HG03457 (cell line): ENCODE measurements at regions not wholly inside any gene's neighbourhood (a gene's known extent, or its start where the extent isn't known, plus 50 kb on each side); places are given as distances from the start of the nearest gene placed in this dataset.
"Not testable (repeated sequence)": the region's sequence is repeated elsewhere in the genome, so short reads cannot be mapped to it uniquely, and the experiment has no call there.

Source experiments
- ATAC-seq: cut with Tn5 transposase; IDR thresholded peaks from one replicate; pipeline ENCODE4 v1.9.1; 2021; ENCODE audit warnings: moderate number of reproducible peaks; ENCODE audit not compliant: unreplicated experiment

DNA sequence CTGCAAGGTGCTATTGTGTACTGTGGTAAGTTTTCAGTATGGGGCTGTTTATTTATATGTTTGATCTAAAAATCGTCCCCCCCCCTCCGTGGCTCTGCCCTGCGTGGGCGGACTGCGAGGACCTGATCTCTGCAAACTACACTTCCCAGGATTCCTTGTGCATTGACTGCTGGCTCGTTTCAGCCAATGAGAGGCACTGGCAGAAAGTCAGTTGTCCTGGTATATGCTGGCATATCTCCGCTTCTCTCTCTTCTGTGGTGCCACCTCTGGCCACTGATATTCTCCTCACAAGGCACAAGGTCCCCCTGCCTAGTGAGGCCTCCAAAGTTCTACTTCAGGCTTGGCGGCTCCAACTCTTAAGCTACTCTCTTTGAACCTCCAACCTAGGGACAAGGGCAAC is 168.8 kb upstream of the ZFP42 start:
- ATAC-seq: no peak

DNA sequence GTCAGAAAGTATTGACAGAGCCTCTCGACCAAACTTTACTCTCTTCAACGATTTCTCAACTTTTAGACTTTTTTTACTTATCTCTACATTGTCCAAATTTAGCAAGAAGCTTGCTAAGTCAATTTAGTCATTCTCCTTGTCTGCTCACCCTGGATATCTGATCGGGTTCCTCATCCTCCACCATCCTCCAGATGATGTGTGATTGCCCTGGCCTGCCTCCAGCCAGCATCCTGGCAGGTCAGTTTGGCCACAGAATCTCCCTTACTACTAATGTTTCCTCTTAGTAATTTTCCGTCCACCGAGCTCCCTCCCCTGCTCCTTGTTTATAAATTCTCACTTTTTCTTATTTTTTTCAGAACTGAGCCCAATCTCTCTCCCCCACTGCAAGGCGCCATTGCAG is 167.9 kb upstream of the ZFP42 start:
- no peak for ATAC-seq

DNA sequence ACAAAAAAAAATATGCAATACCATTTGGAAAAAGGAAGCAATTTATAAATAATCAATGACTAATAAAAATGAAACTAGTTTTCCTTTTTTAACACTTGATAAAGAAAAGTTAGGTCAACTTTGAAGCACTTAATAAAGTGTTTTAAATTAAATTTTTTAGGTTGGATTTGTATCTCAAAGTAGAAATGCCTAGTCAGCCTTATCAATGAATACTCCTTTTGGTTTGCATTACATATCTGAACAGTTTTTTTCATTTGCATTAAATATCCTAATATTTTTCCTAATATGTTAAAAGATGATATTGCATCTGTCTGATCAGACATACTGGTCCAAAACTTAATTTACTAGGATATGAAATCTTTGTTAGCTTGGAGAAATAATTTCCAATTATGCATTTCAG is 155.8 kb upstream of the ZFP42 start:
- ATAC-seq: no peak

DNA sequence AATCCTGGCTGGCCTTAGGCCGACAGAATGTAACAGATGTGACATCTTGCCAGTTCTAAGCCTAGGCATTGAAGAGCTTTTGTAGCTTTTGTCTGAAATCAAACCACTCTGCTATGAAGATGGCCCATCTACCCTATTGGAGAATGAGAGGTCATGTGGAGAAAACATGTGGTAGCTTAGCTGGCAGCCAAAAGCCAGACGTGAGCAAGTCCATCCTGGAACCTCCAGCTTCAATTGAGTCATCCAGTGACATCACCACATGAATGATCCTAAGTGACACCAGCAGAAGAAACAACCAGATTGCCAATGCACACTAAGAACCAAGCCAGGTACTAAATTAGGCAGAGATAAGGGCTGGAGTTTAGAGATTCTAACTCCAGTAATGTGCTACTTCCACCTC is 154.8 kb upstream of the ZFP42 start:
- no peak for ATAC-seq

DNA sequence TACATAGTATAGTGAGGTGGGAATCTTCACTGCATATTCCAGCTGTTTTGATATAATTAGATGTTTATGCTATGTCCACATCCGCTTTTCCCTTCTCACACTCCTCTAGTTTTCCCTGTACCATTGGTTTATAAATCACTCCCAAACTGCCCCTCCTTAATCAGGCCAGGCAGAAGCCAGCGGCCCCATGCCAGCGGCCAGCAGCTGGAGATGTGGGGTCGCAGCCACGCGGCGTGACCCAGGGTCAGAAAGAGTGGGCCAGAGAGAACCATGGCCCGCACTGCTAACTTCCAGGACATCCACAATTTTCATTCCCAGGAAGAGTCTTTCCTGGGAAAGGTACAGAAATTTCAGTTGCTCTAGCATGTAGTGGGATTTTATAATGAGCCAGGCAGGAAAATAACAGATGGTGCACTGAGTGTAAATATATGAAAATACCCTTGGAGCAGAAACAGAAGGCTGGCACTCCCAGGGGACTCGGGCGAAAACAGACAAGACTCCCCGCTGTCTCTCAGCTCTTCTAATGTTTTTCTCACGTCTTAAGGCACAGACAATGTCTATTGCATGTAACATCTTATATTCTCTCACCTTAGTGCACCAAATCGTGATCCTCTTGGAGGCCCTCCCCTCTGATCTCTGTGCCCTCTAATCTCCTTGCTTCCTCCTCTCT is 145.9 kb upstream of the ZFP42 start:
- ATAC-seq: no peak

DNA sequence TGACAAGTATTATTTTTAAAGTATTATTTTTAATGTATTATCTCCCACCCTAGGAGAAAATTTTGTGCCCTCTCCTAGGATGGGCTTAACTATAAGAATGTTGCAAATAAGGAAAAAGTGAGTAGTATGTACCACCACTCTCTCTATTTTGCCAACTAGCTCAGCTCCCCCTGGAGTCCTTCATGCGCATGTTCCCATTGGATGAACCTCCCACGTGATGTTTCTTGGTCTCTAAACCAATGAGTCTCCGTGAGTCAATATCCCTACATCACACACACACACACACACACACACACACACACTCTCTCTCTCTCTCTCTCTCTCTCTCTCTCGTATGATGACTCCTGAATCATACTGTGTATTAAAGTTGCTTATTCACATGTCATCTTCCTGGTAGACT is 129.7 kb upstream of the ZFP42 start:
- no peak for ATAC-seq

DNA sequence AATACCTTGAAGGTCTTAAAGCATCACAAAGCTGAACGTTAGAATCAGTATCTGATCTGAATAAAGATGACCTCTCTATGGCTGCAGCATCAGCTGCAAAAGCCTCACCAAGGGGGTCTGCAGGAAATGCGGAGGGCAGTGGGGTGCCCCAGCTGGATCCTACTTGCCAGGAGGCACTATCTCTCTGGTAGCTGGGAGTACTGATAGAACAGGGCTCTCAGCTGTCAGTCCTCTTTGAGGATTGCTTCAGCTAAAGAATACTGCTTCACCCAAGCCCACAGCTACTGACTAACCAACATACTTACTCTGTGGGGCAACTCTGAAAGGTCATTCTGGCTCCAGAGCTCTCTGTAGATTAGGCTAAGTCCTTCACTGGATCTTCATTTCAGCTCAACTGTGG is 112.5 kb upstream of the ZFP42 start:
- ATAC-seq: no peak

DNA sequence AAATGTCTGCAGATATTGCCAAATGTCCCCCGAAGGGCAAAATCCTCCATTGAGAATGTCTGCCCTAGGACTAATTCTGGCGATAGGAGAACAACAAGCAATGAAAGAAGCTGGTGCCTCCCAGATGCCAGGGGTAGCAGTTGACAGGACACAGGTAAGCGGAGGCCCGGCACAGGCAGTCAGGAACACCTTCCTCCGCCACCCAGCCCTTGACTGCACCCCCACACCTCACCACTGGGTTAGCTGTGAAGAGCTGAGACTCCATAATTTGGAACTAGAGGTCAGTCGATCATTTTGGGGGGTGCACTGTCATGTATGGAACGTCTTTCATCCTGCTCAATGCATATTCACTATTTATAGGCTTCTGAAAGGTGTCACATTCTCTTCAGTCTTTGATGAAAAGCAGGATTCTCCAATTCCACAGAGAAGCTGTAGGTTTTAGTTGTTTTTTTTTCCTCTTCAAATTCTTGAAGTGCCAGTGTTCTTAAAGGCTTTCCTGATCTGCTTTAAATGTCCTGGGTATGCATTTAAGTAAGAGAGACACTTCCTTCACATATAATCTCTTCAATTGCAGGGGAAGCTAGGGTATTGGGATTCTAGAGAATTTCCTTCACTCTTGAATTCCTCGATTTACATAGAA is 111.6 kb upstream of the ZFP42 start:
- no peak for ATAC-seq

DNA sequence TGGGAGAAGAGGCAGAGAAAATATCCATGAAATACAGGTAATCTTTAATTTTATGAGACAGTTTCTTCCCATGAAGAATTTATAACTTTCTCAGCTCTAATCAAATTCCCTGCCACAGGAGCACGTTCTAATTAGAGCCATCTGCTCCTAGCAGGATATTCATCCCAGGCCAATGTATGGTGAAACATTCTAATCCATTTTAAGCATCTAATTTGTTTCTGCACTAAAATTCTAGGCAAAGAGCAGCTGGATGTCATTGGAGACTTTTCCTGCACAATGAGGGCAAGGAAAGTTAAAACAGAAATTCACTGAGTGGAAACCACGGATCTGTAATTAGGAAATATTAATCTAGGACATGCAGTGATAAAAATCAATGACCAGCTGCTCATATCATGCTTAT is 107.7 kb upstream of the ZFP42 start:
- no peak for ATAC-seq

DNA sequence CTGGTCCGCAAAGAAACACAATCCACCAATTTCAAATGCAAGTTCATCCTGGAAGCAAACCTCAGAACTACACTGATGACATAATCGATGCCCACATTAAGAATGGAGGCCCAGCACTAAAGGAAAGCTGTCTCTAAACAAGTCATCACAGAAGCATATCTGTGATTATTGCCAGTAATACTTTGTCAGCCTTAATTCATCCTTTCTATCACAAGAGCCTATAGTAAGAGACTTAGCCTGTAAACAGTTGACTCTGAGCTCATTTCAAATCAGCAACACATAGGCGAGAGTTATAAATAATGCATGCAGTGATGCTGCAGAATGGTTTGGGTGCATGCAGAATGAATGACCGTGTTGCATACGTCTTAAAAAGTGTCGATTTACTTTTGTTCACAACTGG is 105.9 kb upstream of the ZFP42 start:
- no peak for ATAC-seq

DNA sequence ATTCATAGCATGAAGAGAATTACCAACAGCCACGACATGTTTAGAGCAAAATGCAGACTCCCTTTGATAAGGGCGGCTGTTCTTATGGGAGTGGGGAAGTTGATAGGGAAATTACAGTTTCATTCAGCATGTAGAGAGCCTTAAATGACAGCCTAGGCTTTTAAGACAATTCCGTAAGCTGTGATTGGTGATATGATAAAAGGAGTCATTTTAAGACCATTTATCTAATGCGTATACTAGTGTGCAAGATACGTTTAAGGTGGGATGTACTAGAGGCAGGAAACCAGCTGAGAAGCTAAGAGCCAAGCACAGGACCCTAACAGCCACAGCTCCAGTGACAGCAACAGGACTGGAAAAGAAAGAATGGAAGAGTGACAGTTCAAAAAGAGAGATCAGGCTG is 102.2 kb upstream of the ZFP42 start:
- no peak for ATAC-seq

DNA sequence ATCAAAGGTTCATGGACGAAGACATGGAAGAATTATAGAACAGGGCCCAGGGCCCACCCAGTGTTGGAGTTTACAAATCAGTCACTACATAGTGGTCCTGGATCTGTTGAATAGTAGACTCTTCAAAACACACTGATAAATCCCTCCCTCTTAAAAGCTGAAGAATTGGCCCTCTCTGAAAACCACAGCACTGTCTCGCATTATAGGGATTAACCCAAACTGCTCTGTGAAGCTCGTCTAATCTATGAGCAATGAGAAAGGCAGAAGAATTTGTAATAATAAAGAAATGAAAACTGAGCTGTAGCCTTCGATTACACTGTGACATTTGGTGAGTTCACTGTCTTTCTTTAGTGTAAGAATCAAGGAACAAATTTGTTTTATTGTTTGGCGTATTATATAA is 92.5 kb upstream of the ZFP42 start:
- ATAC-seq: no peak

DNA sequence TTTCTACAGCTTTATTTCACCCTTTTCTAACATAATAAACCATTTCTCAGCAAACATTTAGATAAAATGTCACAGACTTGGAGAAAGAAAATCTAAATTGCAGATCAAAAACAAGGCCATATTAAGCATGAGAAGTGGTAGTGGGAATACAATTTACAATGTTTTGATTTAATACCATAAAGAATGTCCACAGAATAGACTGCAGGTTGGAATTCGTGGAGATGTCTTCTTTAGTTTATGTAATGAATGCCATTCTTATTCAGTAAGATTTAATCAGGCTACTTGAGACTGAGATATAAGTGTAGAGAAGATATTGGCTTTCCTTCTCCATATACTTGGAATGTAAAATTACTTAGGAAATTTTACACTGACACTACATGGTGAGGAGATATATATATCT is 91.9 kb upstream of the ZFP42 start:
- no peak for ATAC-seq

DNA sequence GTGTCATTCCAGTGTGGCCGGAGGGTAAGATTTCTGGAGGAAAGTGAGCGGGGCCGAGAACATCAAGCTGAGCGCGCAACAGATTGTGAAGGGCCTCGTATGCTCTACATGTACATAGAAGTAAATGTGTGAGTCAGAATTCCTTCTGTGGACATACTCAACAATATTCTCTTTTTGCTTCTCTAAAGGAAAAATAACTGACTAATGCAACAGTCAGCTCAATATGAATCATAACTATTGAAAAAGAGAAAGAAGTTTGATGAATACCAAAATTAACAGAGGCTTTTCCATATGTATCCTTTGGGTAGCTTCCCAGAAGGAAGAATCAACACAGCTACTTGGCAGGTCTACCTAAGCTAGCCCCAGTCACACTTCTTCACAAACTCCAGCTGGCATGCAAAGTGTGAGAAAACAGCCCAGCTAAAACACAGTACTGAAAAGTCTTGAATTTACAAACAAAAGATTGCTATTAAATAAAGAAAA is 87.5 kb upstream of the ZFP42 start:
- no peak for ATAC-seq

DNA sequence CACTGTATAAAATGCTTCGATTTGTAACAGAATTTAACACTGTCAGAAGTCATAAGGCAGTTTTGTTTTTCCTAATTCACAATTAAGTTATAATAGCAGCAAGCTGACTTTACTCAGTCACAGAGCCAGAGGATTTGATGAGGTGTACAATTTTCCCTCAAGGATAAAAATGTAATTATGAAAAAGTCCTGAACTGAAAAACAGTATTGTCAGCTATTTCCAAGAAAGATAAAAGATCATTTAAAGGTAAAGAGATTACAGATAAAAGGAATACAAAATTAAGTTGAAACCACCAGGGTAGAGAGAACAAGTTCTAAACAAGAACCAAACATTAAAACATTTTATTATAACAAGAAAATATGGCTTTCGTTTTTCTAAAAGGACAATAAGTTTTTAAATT is 86.8 kb upstream of the ZFP42 start:
- no peak for ATAC-seq

DNA sequence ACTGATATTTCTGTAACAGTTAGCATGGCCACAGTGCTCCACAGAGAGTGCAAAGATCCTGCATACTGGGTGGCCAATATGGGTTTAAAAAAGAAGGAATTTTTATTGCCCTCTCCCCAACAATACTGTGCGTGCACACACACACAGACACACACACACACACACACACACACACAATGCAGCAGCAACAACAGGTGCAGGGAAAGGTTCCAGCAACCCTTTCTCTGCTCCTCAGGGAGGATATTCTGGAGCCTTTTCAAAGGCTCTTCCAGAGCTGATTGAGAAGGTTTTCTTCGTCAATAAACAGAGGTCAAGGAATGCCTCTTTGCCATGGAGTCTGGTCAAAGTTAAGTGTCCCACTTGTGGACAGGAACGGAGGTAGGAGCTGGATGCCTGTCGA is 84.8 kb upstream of the ZFP42 start:
- no peak for ATAC-seq

DNA sequence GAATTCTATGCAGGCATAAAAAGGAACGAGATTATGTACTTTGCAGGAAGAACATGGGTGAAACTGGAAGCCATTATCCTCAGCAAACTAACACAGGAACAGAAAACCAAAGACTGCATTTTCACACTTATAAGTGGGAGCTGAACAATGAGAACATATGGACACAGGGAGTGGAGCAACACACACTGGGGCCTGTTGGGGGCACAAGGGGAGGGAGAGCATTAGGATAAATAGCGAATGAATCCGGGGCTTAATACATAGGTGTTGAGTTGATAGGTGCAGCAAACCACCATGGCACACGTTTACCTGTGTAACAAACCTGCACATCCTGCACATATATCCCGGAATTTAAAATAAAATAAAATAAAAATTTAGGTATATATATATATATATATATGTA is 80.2 kb upstream of the ZFP42 start:
- not testable (repeated sequence) for ATAC-seq

DNA sequence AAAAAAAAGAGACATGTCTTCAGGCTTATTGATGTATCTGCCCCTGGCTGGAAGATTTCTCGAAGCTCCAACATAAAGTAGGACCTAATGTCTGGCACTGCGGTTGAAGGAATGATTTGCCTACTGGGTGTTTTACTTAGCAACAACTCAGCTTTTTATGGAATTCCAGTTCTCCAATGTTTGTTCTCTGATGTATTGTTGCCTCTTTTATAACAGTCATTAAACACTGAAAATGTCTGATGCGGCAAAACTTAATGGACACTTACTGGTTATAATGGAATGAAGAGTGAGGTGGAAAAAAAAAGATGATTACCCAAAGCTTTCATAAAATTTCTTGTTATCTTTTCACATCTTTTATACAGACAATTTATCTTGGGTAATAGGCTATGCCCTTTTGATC is 75.6 kb upstream of the ZFP42 start:
- no peak for ATAC-seq

DNA sequence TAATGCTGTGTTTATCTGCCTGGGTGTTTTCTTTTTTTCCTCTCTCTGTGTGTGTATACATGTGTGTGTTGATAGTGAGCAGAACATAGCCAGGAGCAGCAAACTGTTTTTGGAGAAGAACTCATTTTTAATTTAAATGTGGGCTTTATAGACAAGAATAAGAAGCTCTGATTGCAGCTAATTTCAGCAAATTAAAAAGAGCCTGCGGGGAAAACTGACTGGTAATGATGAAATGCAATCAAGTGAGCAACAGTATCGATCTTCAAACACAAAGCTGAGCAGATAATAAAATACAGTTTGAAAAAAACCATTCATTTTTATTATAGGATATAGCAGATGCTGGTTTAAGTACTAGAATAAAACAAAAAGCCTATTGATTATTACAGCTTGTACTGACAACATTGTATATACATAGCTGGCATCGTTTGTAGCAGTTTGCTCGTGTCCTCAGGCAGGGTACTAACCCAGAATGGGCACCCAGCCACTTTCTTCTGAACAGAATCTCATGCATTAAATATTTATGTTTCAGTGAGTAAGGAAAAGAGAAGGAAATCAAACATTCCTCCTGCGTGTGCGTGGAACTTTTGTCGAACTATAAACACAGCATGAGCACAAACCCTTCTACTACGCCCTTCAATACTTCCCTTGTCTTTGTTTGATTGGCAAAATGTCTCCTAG is 73.5 kb upstream of the ZFP42 start:
- ATAC-seq: no peak

DNA sequence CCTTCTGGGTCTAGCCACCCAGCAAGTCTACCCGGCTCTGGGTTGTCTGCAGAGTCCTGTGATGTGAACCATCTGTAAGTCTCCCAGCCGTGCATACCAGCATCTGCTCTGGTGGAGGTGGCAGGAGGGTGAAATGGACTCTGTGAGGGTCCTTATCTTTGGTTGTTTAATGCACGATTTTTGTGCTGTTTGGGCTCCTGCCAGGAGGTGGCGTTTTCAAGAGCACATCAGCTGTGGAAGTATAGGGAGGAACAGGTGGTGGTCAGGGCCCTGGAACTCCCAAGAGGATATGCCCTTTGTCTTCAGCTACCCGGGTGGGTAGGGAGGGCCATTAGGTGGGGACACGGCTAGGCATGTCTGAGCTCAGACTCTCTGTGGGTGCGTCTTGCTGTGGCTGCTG is 66.5 kb upstream of the ZFP42 start:
- ATAC-seq: no peak

DNA sequence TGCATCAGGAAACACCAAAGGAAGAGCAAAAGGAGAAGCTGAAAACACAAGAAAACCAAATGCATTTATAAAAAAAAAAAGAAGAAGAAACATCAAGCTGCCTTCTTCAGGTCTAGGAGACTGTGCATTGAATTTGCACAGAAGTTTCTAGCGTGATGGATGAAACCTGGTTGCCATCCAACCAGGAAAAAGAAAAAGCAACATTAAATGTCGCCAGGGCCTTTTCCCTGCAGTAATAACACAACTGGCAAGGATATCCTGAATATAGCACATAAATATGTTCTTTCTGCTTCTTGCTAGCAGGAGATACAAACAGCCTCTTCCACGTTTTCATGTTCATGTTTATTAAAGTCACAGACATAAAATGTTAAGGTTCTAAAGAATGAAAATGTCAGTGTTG is 60.8 kb upstream of the ZFP42 start:
- no peak for ATAC-seq

DNA sequence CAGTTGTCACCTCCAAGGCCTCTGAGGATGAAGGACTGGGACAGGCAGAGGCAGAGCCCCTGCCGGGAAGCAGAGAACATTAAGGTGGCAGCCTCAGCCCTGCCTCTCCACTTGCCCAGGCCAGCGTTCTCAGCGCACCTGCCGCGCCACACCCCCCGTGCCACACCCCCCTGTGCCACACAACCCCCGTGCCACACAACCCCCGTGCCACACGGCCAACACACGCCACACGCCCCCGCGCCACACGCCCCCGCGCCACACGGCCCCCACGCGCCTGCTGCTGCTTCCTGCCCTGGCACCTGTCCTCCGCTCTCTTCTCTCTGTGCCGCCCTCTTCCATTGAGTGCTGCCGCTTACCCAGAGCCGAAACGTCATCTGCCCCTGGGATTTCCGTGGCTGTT is 58.0 kb upstream of the ZFP42 start:
- no peak for ATAC-seq
